Natural killer cell (primary cell): ENCODE measurements at regions not wholly inside any gene's neighbourhood (a gene's known extent, or its start where the extent isn't known, plus 50 kb on each side); places are given as distances from the start of the nearest gene placed in this dataset.

Experiments
- ATAC-seq, 3 donors: fragments of 150-1000 bp in 2 of 3; fragments of 200-7000 bp in 1 of 3; cut with Tn5 transposase; 1 replicate in 1 of 3; 2 replicates in 2 of 3; pipeline ENCODE4 v1.10.0; 2021; ENCODE audit warnings: mild to moderate bottlenecking in 2 of 3, moderate library complexity in 2 of 3
- DNase-seq, 2 donors: peaks; one replicate each; pipeline versions ENCODE4 v3.0.0 to v3.0.0-alpha.2; 2013 to 2021; ENCODE audit warnings: mixed read lengths in 1 of 2
- H3K27ac ChIP-seq: one replicate; pipeline ENCODE4 v1.5.1; 2013; ENCODE audit warnings: mild to moderate bottlenecking, low read length
- H3K27me3 ChIP-seq: one replicate; pipeline ENCODE4 v1.6.1; 2013; ENCODE audit warnings: low read length; ENCODE audit not compliant: control insufficient read depth, insufficient read depth
- H3K36me3 ChIP-seq: one replicate; pipeline ENCODE4 v1.6.1; 2013; ENCODE audit warnings: low read length; ENCODE audit not compliant: control insufficient read depth, insufficient read depth
- H3K4me1 ChIP-seq: one replicate; pipeline ENCODE4 v1.6.1; 2013; ENCODE audit warnings: low read length; ENCODE audit not compliant: control insufficient read depth, insufficient read depth
- H3K4me3 ChIP-seq: one replicate; pipeline ENCODE4 v1.5.1; 2013; ENCODE audit warnings: low read length
- H3K9me3 ChIP-seq: one replicate; pipeline ENCODE4 v1.6.1; 2013; ENCODE audit warnings: low read length; ENCODE audit not compliant: control insufficient read depth, insufficient read depth
- H3K27ac Mint-ChIP-seq, 2 donors: one replicate each; pipeline ENCODE4 v1.8.0; 2022; ENCODE audit warnings: mild to moderate bottlenecking in 2 of 2, mixed read lengths in 2 of 2, moderate library complexity in 1 of 2
- H3K27me3 Mint-ChIP-seq, 2 donors: one replicate each; pipeline ENCODE4 v1.8.0; 2022; ENCODE audit warnings: low read depth in 2 of 2, mixed read lengths in 2 of 2
- H3K36me3 Mint-ChIP-seq: one replicate; pipeline ENCODE4 v1.8.0; 2022; ENCODE audit warnings: mixed read lengths
- H3K4me1 Mint-ChIP-seq, 2 donors: one replicate each; pipeline ENCODE4 v1.8.0; 2022; ENCODE audit warnings: mixed read lengths in 2 of 2
- H3K4me3 Mint-ChIP-seq: one replicate; pipeline ENCODE4 v1.8.0; 2022; ENCODE audit warnings: mild to moderate bottlenecking, moderate library complexity, mixed read lengths
- H3K9me3 Mint-ChIP-seq, 2 donors: one replicate each; pipeline ENCODE4 v1.8.0; 2022; ENCODE audit warnings: mixed read lengths in 2 of 2
- CTCF ChIP-seq: fragments of 200-600 bp; IDR thresholded peaks from one replicate; pipeline ENCODE4 v1.8.0; 2022; ENCODE audit warnings: antibody characterized with exemption
- WGBS: methylation state at CpG from one replicate; pipeline ENCODE4 v1.1.7; 2013; ENCODE audit warnings: missing lambda C conversion rate; ENCODE audit not compliant: insufficient coverage; 5-methylcytosine and 5-hydroxymethylcytosine counted together
- intact Hi-C: fragments of 100-400 bp; cut with micrococcal nuclease; formaldehyde crosslinking; loops from one replicate; pipeline ENCODE4 v1.14.2; 2022

GRCh38 chr4:126427853-126428252, 1113.1 kb downstream of the FAT4 start:
- Mint-ChIP-seq H3K9me3 (peaks cover 9 to 15% of the 10 kb centered on the region in 2 donors), H3K36me3 (peaks cover 15% of the 10 kb centered on the region), H3K27ac (no peak overlapping the region), H3K4me1 (no peaks in the 10 kb centered on the region), H3K4me3 (no peak overlapping the region), H3K27me3 (no peaks in the 10 kb centered on the region)
- TF ChIP-seq CTCF: no peak
- Histone ChIP-seq H3K27ac (no peak overlapping the region), H3K4me3 (no peak overlapping the region), H3K9me3 (no peaks in the 10 kb centered on the region), H3K27me3 (no peaks in the 10 kb centered on the region), H3K4me1 (no peaks in the 10 kb centered on the region), H3K36me3 (no peaks in the 10 kb centered on the region)
- ATAC-seq: no peak
- no peak for DNase-seq
- intact Hi-C loops: no loop called here
- WGBS: no CpG with 5 or more reads among the region's 4 CpGs

DNA sequence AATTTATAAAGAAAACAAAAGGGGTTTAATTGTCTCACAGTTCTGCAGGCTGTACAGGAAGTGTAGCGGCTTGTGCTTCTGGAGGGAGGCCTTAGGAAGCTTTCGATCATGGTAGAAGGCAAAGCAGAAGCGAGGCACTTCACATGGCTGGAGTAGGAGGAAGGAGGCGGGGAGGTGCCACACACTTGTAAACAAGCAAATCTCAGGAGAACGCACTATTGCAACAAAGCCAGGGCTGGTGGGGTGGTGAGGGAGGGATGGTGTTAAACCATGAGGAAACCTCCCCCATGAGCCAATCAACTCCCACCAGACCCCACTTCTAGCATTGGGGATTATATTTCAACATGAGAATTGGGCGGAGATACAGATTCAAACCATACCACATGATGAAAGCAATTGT, 1116.3 kb downstream of the FAT4 start:
- Mint-ChIP-seq H3K27me3 (no peaks in the 10 kb centered on the region), H3K36me3 (peaks cover 15% of the 10 kb centered on the region), H3K9me3 (peaks cover 8 to 10% of the 10 kb centered on the region in 2 donors), H3K4me3 (no peak overlapping the region), H3K4me1 (no peaks in the 10 kb centered on the region), H3K27ac (no peak overlapping the region)
- DNase-seq (no peak), ATAC-seq (no peak)
- Histone ChIP-seq H3K27me3 (no peaks in the 10 kb centered on the region), H3K4me3 (no peak overlapping the region), H3K36me3 (no peaks in the 10 kb centered on the region), H3K4me1 (no peaks in the 10 kb centered on the region), H3K27ac (no peak overlapping the region), H3K9me3 (no peaks in the 10 kb centered on the region)
- intact Hi-C loops: no loop called here
- 87% methylated on average over 4 of the region's 6 CpGs for WGBS
- no peak for TF ChIP-seq CTCF

GRCh38 chr4:126435491-126435890, 1120.7 kb downstream of the FAT4 start:
- Mint-ChIP-seq H3K36me3 (peaks cover 12% of the 10 kb centered on the region), H3K4me1 (no peaks in the 10 kb centered on the region), H3K27ac (no peak overlapping the region), H3K4me3 (no peak overlapping the region), H3K9me3 (peaks cover 13 to 16% of the 10 kb centered on the region in 2 donors), H3K27me3 (no peaks in the 10 kb centered on the region)
- Histone ChIP-seq H3K4me3 (no peak overlapping the region), H3K36me3 (no peaks in the 10 kb centered on the region), H3K27ac (no peak overlapping the region), H3K27me3 (no peaks in the 10 kb centered on the region), H3K4me1 (no peaks in the 10 kb centered on the region), H3K9me3 (no peaks in the 10 kb centered on the region)
- WGBS: 67% methylated on average over 1 of the region's 2 CpGs
- ATAC-seq: no peak
- intact Hi-C loops: no loop called here
- TF ChIP-seq CTCF: no peak
- no peak for DNase-seq

DNA sequence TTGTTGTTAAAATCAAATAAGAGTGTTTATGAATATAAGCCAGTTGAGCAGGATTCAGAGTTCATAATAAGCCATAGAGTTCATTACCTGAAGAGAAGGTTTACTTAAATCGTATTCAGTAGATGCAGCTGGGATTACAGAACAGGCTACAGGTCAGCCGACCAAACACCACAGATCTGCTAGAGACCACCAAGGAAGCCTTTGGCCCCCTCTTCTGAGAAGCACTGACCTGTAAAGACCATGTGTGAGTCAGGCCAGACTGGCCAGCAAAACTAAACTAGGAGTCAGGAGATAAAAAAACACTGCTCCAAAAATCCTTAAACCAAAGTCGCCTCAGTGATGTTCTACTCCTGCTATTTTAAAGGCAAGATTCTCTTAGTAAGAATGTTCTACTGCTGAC, 1125.5 kb downstream of the FAT4 start:
- TF ChIP-seq CTCF: no peak
- no peak overlapping the region for H3K4me3 Mint-ChIP-seq
- peaks cover 13 to 22% of the 10 kb centered on the region in 2 donors for H3K9me3 Mint-ChIP-seq
- DNase-seq (no peak), ATAC-seq (no peak)
- H3K27ac Mint-ChIP-seq: no peak overlapping the region
- no peaks in the 10 kb centered on the region for H3K27me3 ChIP-seq
- H3K4me3 ChIP-seq: no peak overlapping the region
- H3K36me3 ChIP-seq: no peaks in the 10 kb centered on the region
- WGBS: 89% methylated on average over 2 of the region's 3 CpGs
- H3K4me1 ChIP-seq: no peaks in the 10 kb centered on the region
- H3K9me3 ChIP-seq: no peaks in the 10 kb centered on the region
- intact Hi-C loops: no loop called here
- H3K27me3 Mint-ChIP-seq: no peaks in the 10 kb centered on the region
- no peak overlapping the region for H3K27ac ChIP-seq
- H3K4me1 Mint-ChIP-seq: no peaks in the 10 kb centered on the region
- peaks cover 9% of the 10 kb centered on the region for H3K36me3 Mint-ChIP-seq
